CD4-positive, alpha-beta T cell treated with Interleukin-6 at 100 ng/mL for 8 hours (primary cell): ENCODE measurements at regions not wholly inside any gene's neighbourhood (a gene's known extent, or its start where the extent isn't known, plus 50 kb on each side); places are given as distances from the start of the nearest gene placed in this dataset.
A peak's percentile ranks its signal among the peaks of the same experiment; 100 is the strongest.

Experiments
- DNase-seq: peaks from one replicate; pipeline ENCODE4 v3.0.0-alpha.2; 2020; ENCODE audit warnings: mixed read lengths, low spot score

GRCh38 chr16:85390511-85391174, 222.5 kb upstream of the GSE1 start:
- no peak for DNase-seq

- no peak for DNase-seq
These were observed 221.9 kb upstream of the GSE1 start for GRCh38 chr16:85391175-85391707.

GRCh38 chr16:85391769-85392583, 221.1 kb upstream of the GSE1 start:
- DNase-seq = no peak

- DNase-seq = no peak
These were observed 220.1 kb upstream of the GSE1 start for GRCh38 chr16:85392756-85393673.

GRCh38 chr16:85393674-85394451, 219.3 kb upstream of the GSE1 start:
- DNase-seq = peak; percentile 47

- DNase-seq = no peak
These were observed 218.5 kb upstream of the GSE1 start for GRCh38 chr16:85394456-85395206.

- DNase-seq = no peak
These were observed 217.8 kb upstream of the GSE1 start for GRCh38 chr16:85395207-85395912.

GRCh38 chr16:85395913-85396878, 216.9 kb upstream of the GSE1 start:
- DNase-seq = no peak

GRCh38 chr16:85396879-85397871, 215.9 kb upstream of the GSE1 start:
- DNase-seq = no peak

GRCh38 chr16:85398050-85398451, 215.1 kb upstream of the GSE1 start:
- DNase-seq = no peak

GRCh38 chr16:85398688-85399582, 214.2 kb upstream of the GSE1 start:
- DNase-seq = no peak

- no peak for DNase-seq
These were observed 213.4 kb upstream of the GSE1 start for GRCh38 chr16:85399583-85400284.

- DNase-seq = no peak
These were observed 212.6 kb upstream of the GSE1 start for GRCh38 chr16:85400305-85401205.

- DNase-seq = no peak
These were observed 211.7 kb upstream of the GSE1 start for GRCh38 chr16:85401370-85401916.
